ENCODE measurements at regions not wholly inside any gene's neighbourhood (a gene's known extent, or its start where the extent isn't known, plus 50 kb on each side); places are given as distances from the start of the nearest gene placed in this dataset.

GRCh38 chr15:23912191-23912590, 225.1 kb upstream of the NDN start:
- no peak for DNase-seq (ENCODE audit: low read depth)
- Histone ChIP-seq H3K27me3 (ENCODE audit: control insufficient read depth, insufficient read depth, low read length) (no peaks in the 10 kb centered on the region), H3K4me3 (ENCODE audit: low read depth, low read length) (no peak overlapping the region), H3K36me3 (ENCODE audit: control insufficient read depth, insufficient read depth, low read length) (no peaks in the 10 kb centered on the region)
- TF ChIP-seq, protein P1, sequence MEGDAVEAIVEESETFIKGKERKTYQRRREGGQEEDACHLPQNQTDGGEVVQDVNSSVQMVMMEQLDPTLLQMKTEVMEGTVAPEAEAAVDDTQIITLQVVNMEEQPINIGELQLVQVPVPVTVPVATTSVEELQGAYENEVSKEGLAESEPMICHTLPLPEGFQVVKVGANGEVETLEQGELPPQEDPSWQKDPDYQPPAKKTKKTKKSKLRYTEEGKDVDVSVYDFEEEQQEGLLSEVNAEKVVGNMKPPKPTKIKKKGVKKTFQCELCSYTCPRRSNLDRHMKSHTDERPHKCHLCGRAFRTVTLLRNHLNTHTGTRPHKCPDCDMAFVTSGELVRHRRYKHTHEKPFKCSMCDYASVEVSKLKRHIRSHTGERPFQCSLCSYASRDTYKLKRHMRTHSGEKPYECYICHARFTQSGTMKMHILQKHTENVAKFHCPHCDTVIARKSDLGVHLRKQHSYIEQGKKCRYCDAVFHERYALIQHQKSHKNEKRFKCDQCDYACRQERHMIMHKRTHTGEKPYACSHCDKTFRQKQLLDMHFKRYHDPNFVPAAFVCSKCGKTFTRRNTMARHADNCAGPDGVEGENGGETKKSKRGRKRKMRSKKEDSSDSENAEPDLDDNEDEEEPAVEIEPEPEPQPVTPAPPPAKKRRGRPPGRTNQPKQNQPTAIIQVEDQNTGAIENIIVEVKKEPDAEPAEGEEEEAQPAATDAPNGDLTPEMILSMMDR (IDR thresholded peaks at IDR 0.05; ENCODE audit: insufficient read depth, low read depth, low read length): no peak
- POLR2A ChIA-PET: no interaction called here
- CTCF ChIA-PET: no interaction called here

DNA sequence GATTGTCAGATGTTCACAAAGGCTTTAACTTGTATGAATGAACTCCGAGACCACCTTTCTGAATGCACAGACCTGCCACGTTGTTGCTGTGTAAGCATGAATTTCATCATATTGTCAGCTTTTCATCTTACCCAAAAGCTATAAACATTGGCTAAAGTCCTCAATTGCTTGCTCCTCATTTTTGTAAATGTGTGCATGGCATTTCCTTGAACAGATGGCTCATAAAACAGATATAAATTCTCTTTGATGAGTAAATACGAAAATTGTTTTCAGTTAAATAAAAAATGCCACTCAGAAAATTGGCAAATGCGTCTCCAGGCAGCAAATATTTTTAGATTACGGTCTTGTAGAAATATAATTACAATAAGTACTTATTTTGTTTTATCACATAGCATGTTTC, 226.0 kb upstream of the NDN start:
- H3K36me3 ChIP-seq (ENCODE audit: control insufficient read depth, insufficient read depth, low read length): no peaks in the 10 kb centered on the region
- POLR2A ChIA-PET: no interaction called here
- CTCF ChIA-PET: no interaction called here
- no peak overlapping the region for H3K4me3 ChIP-seq (ENCODE audit: low read depth, low read length)
- TF ChIP-seq, protein P1 (IDR thresholded peaks at IDR 0.05; ENCODE audit: insufficient read depth, low read depth, low read length): no peak
- H3K27me3 ChIP-seq (ENCODE audit: control insufficient read depth, insufficient read depth, low read length): no peaks in the 10 kb centered on the region
- DNase-seq (ENCODE audit: low read depth): no peak

DNA sequence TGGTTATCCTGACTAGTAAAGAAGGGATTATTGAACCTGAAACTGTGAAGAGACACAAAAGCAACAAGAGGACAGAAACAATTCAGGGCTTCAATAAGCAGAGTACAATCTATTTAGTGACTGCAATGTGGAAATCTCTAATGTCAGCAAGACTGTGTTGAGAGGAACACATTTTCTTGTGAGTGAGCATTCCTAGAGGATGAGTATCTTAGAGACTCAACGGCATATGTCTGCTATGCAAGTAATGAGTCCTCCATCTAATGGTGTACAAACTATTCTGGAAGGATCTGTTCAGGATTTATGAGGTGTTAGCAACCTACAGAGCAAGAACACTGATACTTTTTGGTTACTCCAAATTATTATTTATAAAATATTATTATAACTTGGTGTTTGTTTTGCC, 226.5 kb upstream of the NDN start:
- Histone ChIP-seq H3K36me3 (ENCODE audit: control insufficient read depth, insufficient read depth, low read length) (no peaks in the 10 kb centered on the region), H3K27me3 (ENCODE audit: control insufficient read depth, insufficient read depth, low read length) (no peaks in the 10 kb centered on the region), H3K4me3 (ENCODE audit: low read depth, low read length) (no peak overlapping the region)
- ChIA-PET CTCF (no interaction called here), POLR2A (no interaction called here)
- TF ChIP-seq, protein P1 (IDR thresholded peaks at IDR 0.05; ENCODE audit: insufficient read depth, low read depth, low read length): no peak
- DNase-seq (ENCODE audit: low read depth): no peak

GRCh38 chr15:23924686-23925085, 237.6 kb upstream of the NDN start:
- Histone ChIP-seq H3K4me3 (ENCODE audit: low read depth, low read length) (no peak overlapping the region), H3K36me3 (ENCODE audit: control insufficient read depth, insufficient read depth, low read length) (no peaks in the 10 kb centered on the region), H3K27me3 (ENCODE audit: control insufficient read depth, insufficient read depth, low read length) (no peaks in the 10 kb centered on the region)
- POLR2A ChIA-PET: no interaction called here
- TF ChIP-seq, protein P1 (IDR thresholded peaks at IDR 0.05; ENCODE audit: insufficient read depth, low read depth, low read length): no peak
- CTCF ChIA-PET: no interaction called here
- no peak for DNase-seq (ENCODE audit: low read depth)

- CTCF ChIA-PET: no interaction called here
- no peak overlapping the region for H3K4me3 ChIP-seq (ENCODE audit: low read depth, low read length)
- H3K27me3 ChIP-seq (ENCODE audit: control insufficient read depth, insufficient read depth, low read length): no peaks in the 10 kb centered on the region
- DNase-seq (ENCODE audit: low read depth): no peak
- POLR2A ChIA-PET: no interaction called here
- H3K36me3 ChIP-seq (ENCODE audit: control insufficient read depth, insufficient read depth, low read length): no peaks in the 10 kb centered on the region
- TF ChIP-seq, protein P1 (IDR thresholded peaks at IDR 0.05; ENCODE audit: insufficient read depth, low read depth, low read length): no peak
Observed at GRCh38 chr15:23954931-23955330, 267.8 kb upstream of the NDN start.
